Peyer's patch (tissue), 4 donors: ENCODE measurements at regions not wholly inside any gene's neighbourhood (a gene's known extent, or its start where the extent isn't known, plus 50 kb on each side); places are given as distances from the start of the nearest gene placed in this dataset.

Experiments
- DNase-seq, 3 donors: peaks; one replicate each; pipeline ENCODE4 v3.0.0-alpha.2; 2017 to 2019
- H3K27ac ChIP-seq, 4 donors: fragments of 200-600 bp; sonication (generic); one replicate each; pipeline ENCODE4 v1.5.1; 2016 to 2019
- H3K27me3 ChIP-seq, 2 donors: fragments of 200-600 bp; sonication (generic); one replicate each; pipeline ENCODE4 v1.5.1; 2019
- H3K36me3 ChIP-seq, 3 donors: fragments of 200-600 bp; sonication (generic); one replicate each; pipeline ENCODE4 v1.5.1; 2016 to 2019
- H3K4me1 ChIP-seq, 4 donors: fragments of 200-600 bp; sonication (generic); one replicate each; pipeline ENCODE4 v1.5.1; 2016 to 2019
- H3K4me3 ChIP-seq, 4 donors: fragments of 200-600 bp; sonication (generic); 1 replicate in 3 of 4; 2 replicates in 1 of 4; pipeline ENCODE4 v1.5.1; 2016 to 2019; ENCODE audit warnings: mild to moderate bottlenecking in 1 of 4
- H3K9me3 ChIP-seq, 4 donors: fragments of 200-600 bp; sonication (generic); one replicate each; pipeline ENCODE4 v1.5.1; 2016 to 2019; ENCODE audit warnings: mild to moderate bottlenecking in 1 of 4
- CTCF ChIP-seq, 6 experiments: fragments of 450-650 bp in 4 of 6; fragments of 200-600 bp in 2 of 6; sonication (generic) in 1 of 6; IDR thresholded peaks; one replicate each; pipeline ENCODE4 v1.5.1; 2017 to 2019; ENCODE audit warnings: antibody characterized with exemption in 6 of 6, mild to moderate bottlenecking in 3 of 6, moderate library complexity in 1 of 6
- POLR2A ChIP-seq, 2 donors: fragments of 450-650 bp; IDR thresholded peaks; one replicate each; pipeline ENCODE4 v1.5.1; 2017; ENCODE audit warnings: antibody characterized with exemption in 2 of 2, mild to moderate bottlenecking in 2 of 2, moderate library complexity in 2 of 2

- H3K27ac ChIP-seq: no peak overlapping the region
- H3K9me3 ChIP-seq: no peaks in the 10 kb centered on the region
- H3K27me3 ChIP-seq: no peaks in the 10 kb centered on the region
- H3K4me3 ChIP-seq: no peak overlapping the region
- TF ChIP-seq POLR2A (IDR thresholded peaks at IDR 0.05) (no peak), CTCF (IDR thresholded peaks at IDR 0.05) (no peak)
- no peaks in the 10 kb centered on the region for H3K4me1 ChIP-seq
- H3K36me3 ChIP-seq: no peaks in the 10 kb centered on the region
- no peak for DNase-seq
Observed at GRCh38 chr11:32178692-32179091, 87.8 kb downstream of the RCN1 start.

GRCh38 chr11:32183512-32183911 is 92.6 kb downstream of the RCN1 start:
- Histone ChIP-seq H3K4me3 (no peak overlapping the region), H3K27me3 (no peaks in the 10 kb centered on the region), H3K9me3 (no peaks in the 10 kb centered on the region), H3K36me3 (no peaks in the 10 kb centered on the region), H3K27ac (no peak overlapping the region), H3K4me1 (no peaks in the 10 kb centered on the region)
- DNase-seq: no peak
- TF ChIP-seq CTCF (IDR thresholded peaks at IDR 0.05): no peak
- no peak for TF ChIP-seq POLR2A (IDR thresholded peaks at IDR 0.05)

GRCh38 chr11:32184041-32184722 is 93.3 kb downstream of the RCN1 start:
- H3K9me3 ChIP-seq: no peaks in the 10 kb centered on the region
- no peak overlapping the region for H3K4me3 ChIP-seq
- no peaks in the 10 kb centered on the region for H3K4me1 ChIP-seq
- no peak for DNase-seq
- H3K27ac ChIP-seq: no peak overlapping the region
- no peaks in the 10 kb centered on the region for H3K27me3 ChIP-seq
- H3K36me3 ChIP-seq: no peaks in the 10 kb centered on the region
- no peak for TF ChIP-seq CTCF (IDR thresholded peaks at IDR 0.05)
- TF ChIP-seq POLR2A (IDR thresholded peaks at IDR 0.05): no peak

GRCh38 chr11:32184723-32185376 is 94.0 kb downstream of the RCN1 start:
- Histone ChIP-seq H3K4me3 (no peak overlapping the region), H3K4me1 (no peaks in the 10 kb centered on the region), H3K36me3 (no peaks in the 10 kb centered on the region), H3K27me3 (no peaks in the 10 kb centered on the region), H3K9me3 (no peaks in the 10 kb centered on the region), H3K27ac (no peak overlapping the region)
- DNase-seq: no peak
- TF ChIP-seq CTCF (IDR thresholded peaks at IDR 0.05): no peak
- TF ChIP-seq POLR2A (IDR thresholded peaks at IDR 0.05): no peak

- Histone ChIP-seq H3K27ac (no peak overlapping the region), H3K36me3 (no peaks in the 10 kb centered on the region), H3K9me3 (no peaks in the 10 kb centered on the region), H3K4me1 (no peaks in the 10 kb centered on the region), H3K4me3 (no peak overlapping the region), H3K27me3 (no peaks in the 10 kb centered on the region)
- TF ChIP-seq POLR2A (IDR thresholded peaks at IDR 0.05) (no peak), CTCF (IDR thresholded peaks at IDR 0.05) (no peak)
- no peak for DNase-seq
Observed at GRCh38 chr11:32186118-32186517, 95.2 kb downstream of the RCN1 start.
